H1 (cell line): ENCODE measurements at regions not wholly inside any gene's neighbourhood (a gene's known extent, or its start where the extent isn't known, plus 50 kb on each side); places are given as distances from the start of the nearest gene placed in this dataset.

Experiments used
- CEBPB ChIP-seq: IDR thresholded peaks from 2 replicates; pipeline ENCODE4 v1.6.1; 2012; ENCODE audit warnings: low read depth, low read length
- CREB1 ChIP-seq: IDR thresholded peaks from 2 replicates; pipeline ENCODE4 v1.6.1; 2012; ENCODE audit warnings: inconsistent platforms
- CTCF ChIP-seq, 3 experiments: IDR thresholded peaks; 1 replicate in 2 of 3; 2 replicates in 1 of 3; pipeline versions ENCODE4 v1.5.1 to v1.6.1; 2011; ENCODE audit warnings: low read length in 3 of 3, mild to moderate bottlenecking in 3 of 3, inconsistent platforms in 2 of 3, low read depth in 1 of 3, moderate library complexity in 1 of 3; ENCODE audit not compliant: insufficient read depth in 1 of 3; ENCODE audit errors: control extremely low read depth in 1 of 3
- E2F6 ChIP-seq: IDR thresholded peaks from 2 replicates; pipeline ENCODE4 v1.6.1; 2012; ENCODE audit warnings: inconsistent platforms
- EP300 ChIP-seq, 2 experiments: IDR thresholded peaks; 1 replicate in 1 of 2; 2 replicates in 1 of 2; pipeline ENCODE4 v1.6.1; 2011 to 2012; ENCODE audit warnings: low read depth in 2 of 2, low read length in 2 of 2, mild to moderate bottlenecking in 2 of 2, borderline replicate concordance in 1 of 2, inconsistent platforms in 1 of 2, moderate library complexity in 1 of 2
- JUND ChIP-seq: IDR thresholded peaks from 2 replicates; pipeline ENCODE4 v1.6.1; 2011; ENCODE audit warnings: mild to moderate bottlenecking, improper control_type of control experiment, low read length
- SRF ChIP-seq: IDR thresholded peaks from 2 replicates; pipeline ENCODE4 v1.6.1; 2011; ENCODE audit warnings: mild to moderate bottlenecking, low read depth, low read length, moderate library complexity
- TAF1 ChIP-seq: IDR thresholded peaks from 2 replicates; pipeline ENCODE4 v1.6.1; 2011; ENCODE audit warnings: mild to moderate bottlenecking, low read depth, low read length
- TBP ChIP-seq: IDR thresholded peaks from 2 replicates; pipeline ENCODE4 v1.6.1; 2011; ENCODE audit warnings: low read depth, low read length, improper control_type of control experiment

GRCh38 chr3:153768561-153769469 lies 352.4 kb upstream of the ARHGEF26 start (continued):
- TF ChIP-seq SRF (no peak), E2F6 (no peak), CREB1 (peak; percentile 57), CEBPB (no peak), TAF1 (no peak), CTCF (IDR thresholded peaks at IDR 0.05; ENCODE audit: control extremely low read depth in 1 of 3, insufficient read depth in 1 of 3, low read depth in 1 of 3, low read length in 3 of 3) (peak in 2 of 3 experiments; percentile 78 to 90; a peak in 3 of 4 replicates), JUND (no peak), TBP (no peak), EP300 (IDR thresholded peaks at IDR 0.05; ENCODE audit: borderline replicate concordance in 1 of 2, low read depth in 2 of 2, low read length in 2 of 2) (no peak)
- TF ChIP-seq, all 59 proteins: peak for 4
